Psoas muscle (tissue), 7 donors: ENCODE measurements at regions not wholly inside any gene's neighbourhood (a gene's known extent, or its start where the extent isn't known, plus 50 kb on each side); places are given as distances from the start of the nearest gene placed in this dataset.

Source experiments
- ATAC-seq, 4 donors: fragments of 200-7000 bp; cut with Tn5 transposase; one replicate each; pipeline ENCODE4 v1.9.1; 2020; ENCODE audit warnings: moderate library complexity in 3 of 4, mild to moderate bottlenecking in 2 of 4
- DNase-seq, 2 donors: peaks; one replicate each; pipeline ENCODE4 v3.0.0-alpha.2; 2020
- H3K27ac ChIP-seq: fragments of 200-600 bp; one replicate; pipeline ENCODE4 v1.8.0; 2022
- H3K27me3 ChIP-seq, 3 donors: fragments of 200-600 bp in 1 of 3; one replicate each; pipeline versions ENCODE4 v1.6.1 to v1.8.0; 2013 to 2022; ENCODE audit warnings: low read length in 2 of 3, mild to moderate bottlenecking in 2 of 3, moderate library complexity in 1 of 3; ENCODE audit not compliant: insufficient read depth in 3 of 3
- H3K36me3 ChIP-seq, 2 donors: fragments of 200-600 bp in 1 of 2; one replicate each; pipeline versions ENCODE4 v1.6.1 to v1.8.0; 2013 to 2022; ENCODE audit warnings: low read depth in 1 of 2, mild to moderate bottlenecking in 1 of 2, moderate library complexity in 1 of 2; ENCODE audit not compliant: insufficient read depth in 1 of 2
- H3K4me1 ChIP-seq: fragments of 200-600 bp; one replicate; pipeline ENCODE4 v1.8.0; 2022
- H3K4me3 ChIP-seq: fragments of 200-600 bp; one replicate; pipeline ENCODE4 v1.8.0; 2022; ENCODE audit warnings: mild to moderate bottlenecking
- H3K9me3 ChIP-seq: fragments of 200-600 bp; one replicate; pipeline ENCODE4 v1.8.0; 2022
- CTCF ChIP-seq: fragments of 200-600 bp; IDR thresholded peaks from one replicate; pipeline ENCODE4 v1.8.0; 2022; ENCODE audit warnings: antibody characterized with exemption
- WGBS, 3 donors: extraction: QIAGEN DNeasy Blood & Tissue Kit; methylation state at CpG; one replicate each; pipeline versions ENCODE4 v1.1.6 to v1.1.7; 2013; 5-methylcytosine and 5-hydroxymethylcytosine counted together
- intact Hi-C, 2 donors: fragments of 100-400 bp; cut with DNase I; formaldehyde crosslinking; loops; one replicate each; pipeline versions ENCODE4 v1.11.0 to v1.14.2; 2022
- donor health status: healthy with polysubstance abuse.
- donor health status: DM: no; HTN: no; CAD: no; lungs with moderate emphysema.
- donor health status: Bipolar disorder and iron deficiency.
- donor health status: healthy.
- donor health status: DM: yes; HTN: yes; CAD: no.
- donor health status: DM: no; HTN: no; CAD: no.
- donor health status: DM: yes; HTN: yes; CAD: no.

- ATAC-seq: no peak
- H3K9me3 ChIP-seq: no peaks in the 10 kb centered on the region
- no peak for TF ChIP-seq CTCF
- H3K4me3 ChIP-seq: no peak overlapping the region
- no peaks in the 10 kb centered on the region for H3K36me3 ChIP-seq
- no peak for DNase-seq
- intact Hi-C loops: no loop called here
- H3K27ac ChIP-seq: no peak overlapping the region
- no peaks in the 10 kb centered on the region for H3K27me3 ChIP-seq
- no peaks in the 10 kb centered on the region for H3K4me1 ChIP-seq
- WGBS, 3 donors: 72 to 98% (median 88%) methylated on average over 2 of the region's 2 CpGs
These were observed 138.4 kb upstream of the SPDL1 start for GRCh38 chr5:169445191-169445590.

GRCh38 chr5:169442913-169443784, 140.4 kb upstream of the SPDL1 start:
- H3K4me3 ChIP-seq: no peak overlapping the region

GRCh38 chr5:169442403-169442874, 141.1 kb upstream of the SPDL1 start:
- no peaks in the 10 kb centered on the region for H3K27me3 ChIP-seq
- WGBS, 3 donors: 45 to 58% (median 46%) methylated on average over 2 of the region's 2 CpGs
- H3K4me1 ChIP-seq: no peaks in the 10 kb centered on the region
- intact Hi-C loops: no loop called here
- no peak for ATAC-seq
- H3K4me3 ChIP-seq: no peak overlapping the region
- H3K27ac ChIP-seq: no peak overlapping the region
- no peak for DNase-seq
- TF ChIP-seq CTCF: no peak
- H3K9me3 ChIP-seq: no peaks in the 10 kb centered on the region
- no peaks in the 10 kb centered on the region for H3K36me3 ChIP-seq

More at GRCh38 chr5:169442913-169443784, 140.4 kb upstream of the SPDL1 start:
- no peaks in the 10 kb centered on the region for H3K4me1 ChIP-seq
- no peak for TF ChIP-seq CTCF
- intact Hi-C loops: no loop called here
- H3K9me3 ChIP-seq: no peaks in the 10 kb centered on the region
- DNase-seq (no peak), ATAC-seq (no peak)
- no peaks in the 10 kb centered on the region for H3K36me3 ChIP-seq
- no peaks in the 10 kb centered on the region for H3K27me3 ChIP-seq
- 55 to 59% (median 55%) methylated on average over 9 of the region's 9 CpGs for WGBS, 3 donors
- H3K27ac ChIP-seq: no peak overlapping the region

- intact Hi-C loops: no loop called here
- no peak for DNase-seq
- no peak for ATAC-seq
- Histone ChIP-seq H3K27ac (no peak overlapping the region), H3K4me3 (no peak overlapping the region), H3K9me3 (no peaks in the 10 kb centered on the region), H3K4me1 (no peaks in the 10 kb centered on the region), H3K36me3 (no peaks in the 10 kb centered on the region), H3K27me3 (no peaks in the 10 kb centered on the region)
- no peak for TF ChIP-seq CTCF
- WGBS, 3 donors: 62 to 76% (median 71%) methylated on average over 3 of the region's 3 CpGs
These were observed 139.3 kb upstream of the SLIT3 start for GRCh38 chr5:169440107-169440705.
